OCI-LY1 (cell line): ENCODE measurements at regions not wholly inside any gene's neighbourhood (a gene's known extent, or its start where the extent isn't known, plus 50 kb on each side); places are given as distances from the start of the nearest gene placed in this dataset.

Experiments used
- EZH2 ChIP-seq: fragments of 200-600 bp; sonication (generic), shearing (Covaris generic); IDR thresholded peaks from 2 replicates; pipeline ENCODE4 v1.8.0; 2017; ENCODE audit warnings: borderline replicate concordance, mixed run types, mild to moderate bottlenecking, antibody characterized with exemption, low read length, moderate library complexity, mixed read lengths
- TF ChIP-seq, protein P1 (sequence below): fragments of 200-600 bp; sonication (generic), shearing (Covaris generic); IDR thresholded peaks from 2 replicates; pipeline ENCODE4 v1.5.1; 2017; ENCODE audit warnings: mild to moderate bottlenecking, antibody characterized with exemption, low read length, moderate library complexity, mixed read lengths

DNA sequence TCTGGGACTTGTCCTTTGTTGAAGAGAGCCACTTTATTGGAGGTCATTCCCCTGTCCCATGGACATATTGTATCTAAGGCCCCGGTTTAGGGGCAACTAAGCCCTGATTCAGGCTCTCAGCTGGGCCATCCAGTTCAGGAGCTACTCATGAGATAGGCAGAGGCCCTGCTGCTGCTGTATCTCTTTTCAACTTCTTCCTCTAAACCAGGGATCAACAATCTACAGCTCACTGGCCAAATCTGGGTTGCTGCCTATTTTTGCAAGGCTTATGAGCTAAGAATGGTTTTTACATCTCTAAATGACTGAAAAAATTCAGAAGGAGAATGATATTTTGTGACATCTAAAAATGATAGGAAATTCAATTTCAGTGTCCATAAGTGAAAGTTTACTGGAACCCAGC lies 166.8 kb upstream of the GLI3 start:
- TF ChIP-seq, protein P1, sequence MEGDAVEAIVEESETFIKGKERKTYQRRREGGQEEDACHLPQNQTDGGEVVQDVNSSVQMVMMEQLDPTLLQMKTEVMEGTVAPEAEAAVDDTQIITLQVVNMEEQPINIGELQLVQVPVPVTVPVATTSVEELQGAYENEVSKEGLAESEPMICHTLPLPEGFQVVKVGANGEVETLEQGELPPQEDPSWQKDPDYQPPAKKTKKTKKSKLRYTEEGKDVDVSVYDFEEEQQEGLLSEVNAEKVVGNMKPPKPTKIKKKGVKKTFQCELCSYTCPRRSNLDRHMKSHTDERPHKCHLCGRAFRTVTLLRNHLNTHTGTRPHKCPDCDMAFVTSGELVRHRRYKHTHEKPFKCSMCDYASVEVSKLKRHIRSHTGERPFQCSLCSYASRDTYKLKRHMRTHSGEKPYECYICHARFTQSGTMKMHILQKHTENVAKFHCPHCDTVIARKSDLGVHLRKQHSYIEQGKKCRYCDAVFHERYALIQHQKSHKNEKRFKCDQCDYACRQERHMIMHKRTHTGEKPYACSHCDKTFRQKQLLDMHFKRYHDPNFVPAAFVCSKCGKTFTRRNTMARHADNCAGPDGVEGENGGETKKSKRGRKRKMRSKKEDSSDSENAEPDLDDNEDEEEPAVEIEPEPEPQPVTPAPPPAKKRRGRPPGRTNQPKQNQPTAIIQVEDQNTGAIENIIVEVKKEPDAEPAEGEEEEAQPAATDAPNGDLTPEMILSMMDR: no peak
- no peak for TF ChIP-seq EZH2
